GM12891 (cell line): ENCODE measurements at regions not wholly inside any gene's neighbourhood (a gene's known extent, or its start where the extent isn't known, plus 50 kb on each side); places are given as distances from the start of the nearest gene placed in this dataset.

ENCODE experiments used
- POLR2A ChIP-seq: IDR thresholded peaks from 2 replicates; pipeline ENCODE4 v1.6.1; 2011; ENCODE audit warnings: low read depth, low read length, control low read depth
- POU2F2 ChIP-seq: IDR thresholded peaks from 2 replicates; pipeline ENCODE4 v1.6.1; 2011; ENCODE audit warnings: low read depth, mild to moderate bottlenecking, control low read depth, low read length, moderate library complexity
- SPI1 ChIP-seq: IDR thresholded peaks from 2 replicates; pipeline ENCODE4 v1.6.1; 2011; ENCODE audit warnings: low read depth, low read length, control low read depth
- TAF1 ChIP-seq: IDR thresholded peaks from 2 replicates; pipeline ENCODE4 v1.6.1; 2011; ENCODE audit warnings: low read depth, low read length, control low read depth

GRCh38 chr12:115072712-115073111 lies 388.7 kb upstream of the TBX3 start:
- no peak for TF ChIP-seq POLR2A
- no peak for TF ChIP-seq TAF1
- no peak for TF ChIP-seq POU2F2
- TF ChIP-seq SPI1, result no peak
